Kidney (tissue), 13 donors: ENCODE measurements at regions not wholly inside any gene's neighbourhood (a gene's known extent, or its start where the extent isn't known, plus 50 kb on each side); places are given as distances from the start of the nearest gene placed in this dataset.

ENCODE experiments used
- DNase-seq, 5 donors: peaks; one replicate each; pipeline ENCODE4 v3.0.0-alpha.2; 2013 to 2020
- FAIRE-seq: peaks from 2 replicates; lab custom pipeline; 2012; peaks lifted over from hg19 to GRCh38; lab: Jason Lieb, UNC
- H3K27ac ChIP-seq, 2 donors: one replicate each; pipeline ENCODE4 v1.7.0; 2013; ENCODE audit warnings: low read depth in 2 of 2, low read length in 2 of 2, inconsistent platforms in 1 of 2
- H3K27me3 ChIP-seq: one replicate; pipeline ENCODE4 v1.7.1; 2013; ENCODE audit warnings: low read length, inconsistent platforms; ENCODE audit not compliant: control insufficient read depth, insufficient read depth
- H3K36me3 ChIP-seq, 3 donors: one replicate each; pipeline versions ENCODE4 v1.7.0 to v1.7.1; 2013; ENCODE audit warnings: low read length in 3 of 3, control low read depth in 1 of 3, inconsistent platforms in 1 of 3; ENCODE audit not compliant: insufficient read depth in 3 of 3, control insufficient read depth in 2 of 3
- H3K4me1 ChIP-seq, 3 donors: one replicate each; pipeline versions ENCODE4 v1.7.0 to v1.7.1; 2013; ENCODE audit warnings: low read length in 3 of 3, inconsistent platforms in 1 of 3, low read depth in 1 of 3; ENCODE audit not compliant: control insufficient read depth in 2 of 3, insufficient read depth in 2 of 3
- H3K4me3 ChIP-seq, 3 donors: one replicate each; pipeline versions ENCODE4 v1.7.0 to v1.8.1; 2013; ENCODE audit warnings: low read length in 3 of 3, control low read depth in 1 of 3, inconsistent platforms in 1 of 3
- H3K9ac ChIP-seq, 3 donors: one replicate each; pipeline versions ENCODE4 v1.7.0 to v1.7.1; 2013; ENCODE audit warnings: low read length in 3 of 3, control low read depth in 1 of 3, inconsistent platforms in 1 of 3
- H3K9me3 ChIP-seq, 3 donors: one replicate each; pipeline versions ENCODE4 v1.7.0 to v1.7.1; 2013; ENCODE audit warnings: low read length in 3 of 3, control low read depth in 1 of 3, inconsistent platforms in 1 of 3; ENCODE audit not compliant: control insufficient read depth in 2 of 3, insufficient read depth in 1 of 3
- intact Hi-C: fragments of 100-400 bp; cut with DNase I; formaldehyde crosslinking; loops from one replicate; pipeline ENCODE4 v1.11.1; 2022
- TF ChIP-seq, protein P1 (sequence below): IDR thresholded peaks from 3 replicates; pipeline ENCODE4 v1.5.1; 2012; ENCODE audit warnings: mild to moderate bottlenecking, moderate library complexity, borderline replicate concordance; ENCODE audit not compliant: insufficient read depth; ENCODE audit errors: extremely low read depth
- donor health status: control.
- donor health status: control.
- donor health status: control.
- donor health status: control.
- donor health status: control.
- donor health status: DM: yes; HTN: yes; CAD: no.
- donor health status: Normal renal cell carcinoma (clear cell type).

GRCh38 chr3:107272471-107272870, 104.8 kb upstream of the CCDC54 start:
- intact Hi-C loops: no loop called here
- Histone ChIP-seq H3K4me3 (no peak overlapping the region), H3K27me3 (no peaks in the 10 kb centered on the region), H3K9ac (no peak overlapping the region), H3K9me3 (no peaks in the 10 kb centered on the region), H3K27ac (no peak overlapping the region), H3K36me3 (no peaks in the 10 kb centered on the region), H3K4me1 (no peaks in the 10 kb centered on the region)
- no peak for DNase-seq
- no peak for FAIRE-seq
- TF ChIP-seq, protein P1, sequence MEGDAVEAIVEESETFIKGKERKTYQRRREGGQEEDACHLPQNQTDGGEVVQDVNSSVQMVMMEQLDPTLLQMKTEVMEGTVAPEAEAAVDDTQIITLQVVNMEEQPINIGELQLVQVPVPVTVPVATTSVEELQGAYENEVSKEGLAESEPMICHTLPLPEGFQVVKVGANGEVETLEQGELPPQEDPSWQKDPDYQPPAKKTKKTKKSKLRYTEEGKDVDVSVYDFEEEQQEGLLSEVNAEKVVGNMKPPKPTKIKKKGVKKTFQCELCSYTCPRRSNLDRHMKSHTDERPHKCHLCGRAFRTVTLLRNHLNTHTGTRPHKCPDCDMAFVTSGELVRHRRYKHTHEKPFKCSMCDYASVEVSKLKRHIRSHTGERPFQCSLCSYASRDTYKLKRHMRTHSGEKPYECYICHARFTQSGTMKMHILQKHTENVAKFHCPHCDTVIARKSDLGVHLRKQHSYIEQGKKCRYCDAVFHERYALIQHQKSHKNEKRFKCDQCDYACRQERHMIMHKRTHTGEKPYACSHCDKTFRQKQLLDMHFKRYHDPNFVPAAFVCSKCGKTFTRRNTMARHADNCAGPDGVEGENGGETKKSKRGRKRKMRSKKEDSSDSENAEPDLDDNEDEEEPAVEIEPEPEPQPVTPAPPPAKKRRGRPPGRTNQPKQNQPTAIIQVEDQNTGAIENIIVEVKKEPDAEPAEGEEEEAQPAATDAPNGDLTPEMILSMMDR: no peak

DNA sequence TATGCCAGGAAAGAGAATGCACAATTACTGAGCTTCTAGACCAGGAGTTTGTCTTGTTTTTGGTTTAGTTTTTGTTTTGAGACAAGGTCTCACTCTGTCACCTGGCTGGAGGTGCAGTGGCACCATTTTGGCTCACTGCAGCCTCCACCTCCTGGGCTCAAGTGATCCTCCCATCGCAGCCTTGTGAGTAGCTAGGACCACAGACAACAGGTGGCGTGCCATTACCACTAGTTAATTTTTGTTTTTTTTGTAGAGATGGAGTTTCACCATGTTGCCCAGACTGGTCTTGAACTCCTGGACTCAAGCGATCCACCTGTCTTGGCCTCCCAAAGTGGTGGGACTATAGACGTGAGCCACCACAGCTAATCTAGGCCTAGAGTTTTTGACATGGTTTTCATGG, 104.4 kb upstream of the CCDC54 start:
- no peak for FAIRE-seq
- intact Hi-C loops: no loop called here
- H3K4me1 ChIP-seq: no peaks in the 10 kb centered on the region
- no peak overlapping the region for H3K27ac ChIP-seq
- no peaks in the 10 kb centered on the region for H3K9me3 ChIP-seq
- no peak overlapping the region for H3K4me3 ChIP-seq
- no peaks in the 10 kb centered on the region for H3K36me3 ChIP-seq
- no peak overlapping the region for H3K9ac ChIP-seq
- TF ChIP-seq, protein P1: no peak
- no peak for DNase-seq
- H3K27me3 ChIP-seq: no peaks in the 10 kb centered on the region

DNA sequence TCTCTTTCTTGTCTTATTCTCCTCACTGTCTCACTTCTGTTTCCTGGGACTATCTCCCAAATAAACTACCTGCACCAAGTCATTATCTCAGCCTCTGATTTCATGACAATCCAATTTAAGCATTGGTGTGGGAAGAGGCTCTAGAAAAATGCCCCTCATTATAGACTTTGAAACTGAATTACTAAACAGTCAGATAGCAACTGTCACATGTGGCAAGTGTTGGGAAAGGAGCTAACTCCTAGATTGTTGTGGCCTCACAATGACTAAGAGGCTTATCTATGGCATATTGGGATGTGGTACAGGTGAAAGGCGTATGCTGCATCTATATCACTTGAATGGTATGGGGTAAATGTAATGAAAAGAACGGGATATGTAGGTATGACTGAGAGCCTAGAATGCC, 103.5 kb upstream of the CCDC54 start:
- Histone ChIP-seq H3K4me3 (no peak overlapping the region), H3K9me3 (no peaks in the 10 kb centered on the region), H3K27me3 (no peaks in the 10 kb centered on the region), H3K36me3 (no peaks in the 10 kb centered on the region), H3K27ac (no peak overlapping the region), H3K9ac (no peak overlapping the region), H3K4me1 (no peaks in the 10 kb centered on the region)
- TF ChIP-seq, protein P1: no peak
- FAIRE-seq: no peak
- DNase-seq: no peak
- intact Hi-C loops: no loop called here

GRCh38 chr3:107275511-107275910, 101.7 kb upstream of the CCDC54 start:
- Histone ChIP-seq H3K4me3 (no peak overlapping the region), H3K9me3 (no peaks in the 10 kb centered on the region), H3K27me3 (no peaks in the 10 kb centered on the region), H3K36me3 (no peaks in the 10 kb centered on the region), H3K9ac (no peak overlapping the region), H3K4me1 (no peaks in the 10 kb centered on the region), H3K27ac (no peak overlapping the region)
- no peak for FAIRE-seq
- no peak for DNase-seq
- TF ChIP-seq, protein P1: no peak
- intact Hi-C loops: no loop called here
